ENCODE measurements at regions not wholly inside any gene's neighbourhood (a gene's known extent, or its start where the extent isn't known, plus 50 kb on each side); places are given as distances from the start of the nearest gene placed in this dataset.
"Not testable (repeated sequence)": the region's sequence is repeated elsewhere in the genome, so short reads cannot be mapped to it uniquely, and the experiment has no call there.

DNA sequence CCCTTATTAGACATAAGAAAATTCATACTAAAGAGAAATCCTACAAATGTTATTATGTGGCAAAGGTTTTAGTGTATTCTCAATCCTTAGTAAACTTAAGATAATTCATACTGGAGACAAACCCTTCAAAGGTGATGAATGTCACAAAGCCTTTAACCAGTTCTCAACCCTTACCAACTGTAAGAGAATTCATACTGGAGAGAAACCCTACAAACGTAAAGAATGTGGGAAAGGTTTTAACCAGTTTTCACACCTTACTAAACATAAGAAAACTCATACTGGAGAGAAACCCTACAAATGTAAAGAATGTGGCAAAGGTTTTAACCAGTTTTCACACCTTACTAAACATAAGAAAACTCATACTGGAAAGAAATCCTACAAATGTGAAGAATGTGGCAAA is 93.2 kb downstream of the ZNF680 start:
- DNase-seq: no peak

DNA sequence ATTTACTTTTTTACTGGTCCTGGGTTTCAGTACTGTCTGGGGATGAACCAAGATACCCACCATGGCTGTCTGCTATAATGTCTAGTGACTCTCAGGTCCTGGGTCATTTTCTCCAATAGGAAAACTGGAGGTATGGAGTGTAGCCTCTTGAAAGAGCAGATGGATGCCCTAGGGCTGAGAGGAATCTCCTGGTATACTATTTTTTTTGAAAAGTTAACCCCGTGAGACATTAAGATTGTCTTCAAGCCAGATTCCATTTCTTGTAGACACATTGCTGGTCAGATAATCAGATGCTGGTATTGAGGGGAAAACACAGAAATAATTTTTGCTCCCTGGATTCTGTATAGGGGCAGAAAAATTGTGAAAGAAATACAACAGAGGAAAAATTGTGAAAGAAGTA is 97.3 kb downstream of the ZNF680 start:
- DNase-seq: no peak

DNA sequence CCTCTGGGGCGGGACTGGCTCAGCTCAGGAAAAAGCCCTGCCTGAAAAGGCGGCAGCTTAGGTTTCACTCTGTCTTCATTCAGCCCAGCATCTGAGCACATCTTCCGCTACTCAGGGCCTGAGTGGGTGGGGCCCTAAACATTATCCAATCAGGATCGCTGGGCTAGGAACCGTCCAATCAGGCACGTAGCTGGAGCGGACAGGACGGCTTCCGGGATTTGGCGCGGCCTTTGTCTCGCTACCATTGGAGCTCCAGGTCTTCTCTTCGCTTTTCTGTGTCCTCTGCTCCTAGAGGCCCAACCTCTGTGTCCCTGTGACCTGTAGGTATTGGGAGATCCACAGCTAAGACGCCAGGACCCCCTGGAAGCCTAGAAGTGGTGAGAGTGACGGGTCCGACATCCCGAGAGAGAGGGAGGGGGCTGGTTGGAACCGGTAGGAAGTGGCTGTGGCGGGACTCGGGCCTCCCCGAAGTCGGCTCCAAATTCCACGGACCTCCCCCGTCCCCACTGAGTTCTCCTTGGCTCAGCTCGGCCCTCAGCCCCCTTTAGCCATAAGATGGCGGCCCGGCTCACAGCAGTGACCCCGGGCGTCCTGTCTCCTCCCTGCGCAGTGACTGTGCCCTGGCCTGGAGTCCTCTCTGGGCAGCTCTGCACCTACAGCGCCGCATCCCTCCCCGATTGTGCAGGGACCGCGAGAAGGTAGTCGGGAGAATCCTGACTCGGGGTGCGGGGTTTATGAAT is 99.1 kb downstream of the ZNF680 start:
- DNase-seq: peak; percentile 29

DNA sequence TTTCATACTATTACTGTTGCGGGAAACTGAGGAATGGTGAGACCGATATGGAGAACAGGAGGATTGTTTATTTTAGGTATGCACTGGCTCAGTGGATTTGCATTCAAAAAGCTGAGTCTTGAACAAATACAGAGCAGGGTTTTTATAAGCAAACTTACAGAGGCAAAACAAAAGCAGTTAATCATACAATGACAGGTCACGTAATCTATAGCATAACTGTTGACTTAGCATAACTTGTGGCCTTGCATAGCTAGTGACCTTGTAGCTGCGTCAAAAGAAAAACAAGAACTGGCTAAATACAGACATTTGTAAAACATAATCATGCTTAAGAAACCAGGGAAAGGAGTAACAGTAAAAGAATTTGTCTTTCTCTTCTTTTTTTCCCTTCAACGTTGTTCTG is 103.0 kb downstream of the ZNF680 start:
- DNase-seq: not testable (repeated sequence)

DNA sequence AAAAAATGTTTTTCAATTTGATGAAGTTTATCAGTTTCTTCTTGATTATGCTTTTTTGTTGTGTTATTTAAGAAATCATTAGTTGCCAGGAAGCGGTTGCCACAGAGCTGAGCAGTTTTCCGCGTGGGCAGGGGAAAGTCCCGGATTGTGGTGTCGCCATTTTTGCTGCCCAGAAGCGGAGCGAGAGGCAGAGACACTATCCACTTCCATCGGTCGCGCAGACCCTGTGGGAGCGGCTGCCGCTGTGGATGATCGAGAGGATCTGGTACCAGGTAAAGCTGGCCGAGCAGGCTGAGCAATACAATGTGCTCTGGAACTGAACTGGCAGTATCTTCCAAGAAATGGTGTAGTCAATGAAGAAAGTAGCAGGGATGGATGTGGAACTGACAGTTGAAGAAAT is 119.8 kb downstream of the ZNF736 start:
- no peak for DNase-seq

DNA sequence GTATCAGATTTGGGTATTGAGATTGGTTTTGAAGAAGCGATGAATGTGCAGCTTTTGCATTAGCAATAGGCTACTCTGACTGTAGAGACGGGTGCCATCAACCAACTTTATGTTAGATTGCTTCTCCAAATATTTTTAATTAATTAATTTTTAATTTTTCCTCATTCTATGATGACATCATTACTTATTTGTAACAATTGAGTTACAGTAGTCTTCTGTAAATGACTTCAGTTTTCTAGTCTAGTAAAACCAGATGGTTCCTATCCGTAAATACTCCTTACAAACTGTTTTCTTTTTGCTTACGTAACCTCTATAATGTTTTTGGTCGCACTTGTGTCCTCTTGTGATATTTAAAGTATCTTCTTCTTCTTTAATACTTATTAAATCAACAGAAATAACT is 118.1 kb downstream of the ZNF736 start:
- DNase-seq: no peak

DNA sequence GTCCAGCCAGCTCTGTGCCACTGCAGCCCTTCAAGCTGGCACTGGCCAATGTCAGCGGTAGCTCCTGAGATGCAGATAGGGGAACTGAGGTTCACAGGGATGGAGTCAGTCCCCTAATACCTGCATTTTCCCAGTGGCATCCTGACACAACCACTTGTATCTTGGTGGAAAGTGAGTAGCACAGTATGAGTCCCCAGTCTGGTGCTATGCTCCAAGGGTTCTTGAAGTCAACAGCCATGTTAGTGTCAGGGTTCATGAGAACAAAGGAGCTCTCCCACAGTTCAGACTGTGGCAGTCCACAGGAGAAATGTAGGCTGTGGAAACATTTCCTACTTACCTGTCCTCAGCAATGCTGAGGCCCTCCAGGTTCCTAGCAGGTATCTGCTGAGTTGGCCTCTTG is 115.5 kb downstream of the ZNF736 start:
- no peak for DNase-seq

DNA sequence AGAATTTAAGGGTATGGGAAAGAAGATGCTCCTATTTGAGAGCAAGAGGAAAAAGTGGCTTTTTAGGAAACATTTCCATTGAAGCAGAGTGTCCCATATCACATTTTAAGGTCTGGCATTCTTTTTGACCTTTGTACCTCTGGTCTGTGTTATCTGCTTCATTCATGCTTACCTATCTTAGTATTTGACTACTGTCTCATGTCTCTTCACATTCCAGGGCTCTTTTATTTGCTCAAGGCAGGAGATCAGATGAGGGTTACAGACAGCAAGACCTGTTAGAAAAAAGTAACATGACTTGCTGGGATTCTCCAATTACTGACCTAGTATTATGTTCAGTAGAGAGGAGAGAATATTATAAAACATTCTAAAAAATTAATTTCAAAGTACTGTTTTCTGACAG is 111.7 kb downstream of the ZNF736 start:
- DNase-seq: not testable (repeated sequence)

DNA sequence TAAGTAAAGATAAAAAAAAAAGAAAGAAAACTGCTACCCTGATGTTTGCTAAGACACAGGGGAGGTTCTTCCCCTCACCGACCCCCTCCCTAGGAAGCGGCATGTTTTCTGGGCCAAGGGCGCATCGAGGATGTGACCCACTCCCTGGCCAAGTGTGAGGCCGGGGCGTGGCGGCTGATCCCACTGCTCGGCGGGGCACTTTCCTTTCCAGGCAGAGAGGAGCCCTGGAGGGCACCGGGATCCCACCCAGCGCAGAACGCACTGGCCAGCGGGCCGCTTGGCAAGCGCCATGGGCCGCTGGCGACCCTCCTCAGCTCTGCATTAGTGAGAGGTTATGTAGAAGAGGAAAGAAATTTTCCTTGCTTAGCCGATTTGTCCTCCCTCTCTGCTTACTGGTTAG is 93.4 kb downstream of the ZNF736 start:
- DNase-seq: no peak
